SK-N-SH (cell line): ENCODE measurements at regions not wholly inside any gene's neighbourhood (a gene's known extent, or its start where the extent isn't known, plus 50 kb on each side); places are given as distances from the start of the nearest gene placed in this dataset.

Source experiments
- CTCF ChIA-PET: fragments of 300-600, 350-600 bp; formaldehyde crosslinking; extraction: SDS; loops from one replicate; lab custom pipeline; 2021; lab: Yijun Ruan, JAX
- POLR2A ChIA-PET: fragments of 350-600 bp; sonication (Branson Sonifier 250); formaldehyde crosslinking; extraction: SDS; loops from one replicate; lab custom pipeline; 2020; ENCODE audit warnings: antibody characterized with exemption, inconsistent platforms; lab: Yijun Ruan, JAX
- DNase-seq: peaks from one replicate; pipeline ENCODE4 v3.0.0; 2012
- H2AFZ ChIP-seq: fragments of 200-600 bp; sonication (generic); 2 replicates; pipeline ENCODE4 v1.8.1; 2016; ENCODE audit warnings: antibody characterized with exemption, mild to moderate bottlenecking, low read depth
- H3F3A ChIP-seq: fragments of 200-600 bp; sonication (generic); replicated peaks from 2 replicates; pipeline ENCODE3; 2016; ENCODE audit warnings: antibody characterized with exemption, mild to moderate bottlenecking; ENCODE audit not compliant: insufficient read depth
- H3K27ac ChIP-seq, 2 experiments: fragments of 200-500 bp in 1 of 2; fragments of 200-600 bp in 1 of 2; sonication (Bioruptor generic) in 1 of 2; sonication (generic), shearing (Covaris generic) in 1 of 2; 2 replicates each; pipeline versions ENCODE4 v1.5.1 to v1.6.1; 2014 to 2016; ENCODE audit warnings: low read depth in 2 of 2, inconsistent platforms in 1 of 2, low read length in 1 of 2, mild to moderate bottlenecking in 1 of 2, mixed read lengths in 1 of 2
- H3K27me3 ChIP-seq: fragments of 200-600 bp; sonication (generic), shearing (Covaris generic); 2 replicates; pipeline ENCODE4 v1.6.1; 2016; ENCODE audit warnings: mixed run types; ENCODE audit not compliant: insufficient read depth
- H3K36me3 ChIP-seq, 2 experiments: fragments of 200-500 bp in 1 of 2; fragments of 200-600 bp in 1 of 2; sonication (Bioruptor generic) in 1 of 2; sonication (generic) in 1 of 2; replicated peaks in 1 of 2; 2 replicates each; pipeline versions ENCODE3 to v1.5.1; 2014 to 2016; ENCODE audit warnings: low read length in 1 of 2, mild to moderate bottlenecking in 1 of 2; ENCODE audit not compliant: insufficient read depth in 2 of 2, control insufficient read depth in 1 of 2
- H3K4me1 ChIP-seq, 2 experiments: fragments of 200-500 bp in 1 of 2; fragments of 200-600 bp in 1 of 2; sonication (Bioruptor generic) in 1 of 2; sonication (generic), shearing (Covaris generic) in 1 of 2; 2 replicates each; pipeline versions ENCODE4 v1.5.1 to v1.6.1; 2014 to 2016; ENCODE audit warnings: low read depth in 1 of 2, low read length in 1 of 2, mixed run types in 1 of 2; ENCODE audit not compliant: insufficient read depth in 2 of 2, control insufficient read depth in 1 of 2
- H3K4me2 ChIP-seq: fragments of 200-600 bp; sonication (generic), shearing (Covaris generic); 2 replicates; pipeline ENCODE4 v1.6.1; 2017; ENCODE audit warnings: mixed run types
- H3K4me3 ChIP-seq, 2 experiments: fragments of 200-500 bp in 1 of 2; fragments of 200-600 bp in 1 of 2; sonication (Bioruptor generic) in 1 of 2; sonication (generic), shearing (Covaris generic) in 1 of 2; 2 replicates each; pipeline versions ENCODE4 v1.5.1 to v1.8.1; 2014 to 2016; ENCODE audit warnings: low read depth in 2 of 2, inconsistent platforms in 1 of 2, low read length in 1 of 2, mild to moderate bottlenecking in 1 of 2, mixed read lengths in 1 of 2, moderate library complexity in 1 of 2
- H3K79me2 ChIP-seq: fragments of 200-600 bp; sonication (generic); 2 replicates; pipeline ENCODE4 v1.8.1; 2017; ENCODE audit warnings: mild to moderate bottlenecking; ENCODE audit not compliant: insufficient read depth
- H3K9ac ChIP-seq: fragments of 200-600 bp; sonication (generic); 2 replicates; pipeline ENCODE4 v1.6.1; 2017; ENCODE audit warnings: mixed run types
- H3K9me2 ChIP-seq: fragments of 200-600 bp; sonication (generic); 2 replicates; pipeline ENCODE4 v1.6.1; 2017; ENCODE audit warnings: mixed run types
- H3K9me3 ChIP-seq: fragments of 200-600 bp; sonication (generic); 2 replicates; pipeline ENCODE4 v1.6.1; 2017; ENCODE audit warnings: mixed run types, mild to moderate bottlenecking, moderate library complexity
- H4K20me1 ChIP-seq: fragments of 200-600 bp; sonication (generic); 2 replicates; pipeline ENCODE4 v1.6.1; 2017; ENCODE audit warnings: mild to moderate bottlenecking, mixed run types; ENCODE audit not compliant: insufficient read depth
- CHD2 ChIP-seq: fragments of 150-350 bp; IDR thresholded peaks from 2 replicates; pipeline ENCODE4 v1.6.1; 2018; ENCODE audit warnings: low read length; ENCODE audit not compliant: partially characterized antibody
- FOSL2 ChIP-seq: IDR thresholded peaks from 2 replicates; pipeline ENCODE4 v1.4.0; 2012; ENCODE audit warnings: low read depth, mild to moderate bottlenecking, moderate library complexity, borderline replicate concordance
- FOXJ3 ChIP-seq: sonication (generic); formaldehyde crosslinking; IDR thresholded peaks from 2 replicates; pipeline ENCODE4 v1.5.1; 2020; ENCODE audit warnings: mild to moderate bottlenecking, missing genetic modification reagents
- FOXM1 ChIP-seq: IDR thresholded peaks from 2 replicates; pipeline ENCODE4 v1.4.0; 2012; ENCODE audit warnings: low read depth, mild to moderate bottlenecking
- MAX ChIP-seq: IDR thresholded peaks from 2 replicates; pipeline ENCODE4 v1.4.0; 2012; ENCODE audit warnings: low read depth
- MEF2A ChIP-seq: IDR thresholded peaks from 2 replicates; pipeline ENCODE4 v1.4.0; 2012; ENCODE audit warnings: low read depth, borderline replicate concordance
- MXI1 ChIP-seq: IDR thresholded peaks from 2 replicates; pipeline ENCODE4 v1.6.1; 2012; ENCODE audit warnings: mild to moderate bottlenecking, low read depth, low read length, improper control_type of control experiment
- NFIC ChIP-seq: IDR thresholded peaks from 2 replicates; pipeline ENCODE4 v1.4.0; 2012; ENCODE audit warnings: borderline replicate concordance
- POLR2AphosphoS5 ChIP-seq: IDR thresholded peaks from 2 replicates; pipeline ENCODE4 v1.6.1; 2012; ENCODE audit warnings: low read depth, low read length
- RCOR1 ChIP-seq: fragments of 150-350 bp; IDR thresholded peaks from 2 replicates; pipeline ENCODE4 v1.6.1; 2017; ENCODE audit warnings: antibody characterized with exemption, low read length
- SIN3A ChIP-seq: IDR thresholded peaks from 2 replicates; pipeline ENCODE4 v1.6.1; 2012; ENCODE audit warnings: low read depth, mild to moderate bottlenecking, low read length, moderate library complexity, borderline replicate concordance
- TAF1 ChIP-seq: IDR thresholded peaks from 2 replicates; pipeline ENCODE4 v1.6.1; 2012; ENCODE audit warnings: low read depth, mild to moderate bottlenecking, low read length, moderate library complexity, borderline replicate concordance
- TCF12 ChIP-seq: IDR thresholded peaks from 2 replicates; pipeline ENCODE4 v1.4.0; 2012
- TEAD4 ChIP-seq: IDR thresholded peaks from 2 replicates; pipeline ENCODE4 v1.4.0; 2012; ENCODE audit warnings: mild to moderate bottlenecking, borderline replicate concordance; ENCODE audit not compliant: insufficient read depth
- USF2 ChIP-seq: fragments of 150-350 bp; IDR thresholded peaks from 2 replicates; pipeline ENCODE4 v1.6.1; 2017; ENCODE audit warnings: antibody characterized with exemption, low read length, low read depth, borderline replicate concordance
- YY1 ChIP-seq: IDR thresholded peaks from 2 replicates; pipeline ENCODE4 v1.4.0; 2012; ENCODE audit warnings: low read depth, mild to moderate bottlenecking
- WGBS: methylation state at CpG from one replicate; pipeline ENCODE4 v1.1.6; 2017; ENCODE audit warnings: low lambda C conversion rate; 5-methylcytosine and 5-hydroxymethylcytosine counted together
- TF ChIP-seq, protein P1 (sequence below): IDR thresholded peaks from 2 replicates; pipeline ENCODE4 v1.4.0; 2012; ENCODE audit warnings: low read depth, borderline replicate concordance
- TF ChIP-seq, protein P2 (sequence below): fragments of 150-350 bp; IDR thresholded peaks from 2 replicates; pipeline ENCODE4 v1.6.1; 2016; ENCODE audit warnings: mild to moderate bottlenecking, low read depth, low read length
- TF ChIP-seq, protein P3 (sequence below): IDR thresholded peaks from 2 replicates; pipeline ENCODE4; 2012

GRCh38 chr3:30170681-30171438 lies 435.5 kb upstream of the TGFBR2 start:
- H3K27me3 ChIP-seq = no peaks in the 10 kb centered on the region
- CTCF ChIA-PET = interaction anchor here (1.2 to 4.7 kb wide), 2 partner anchors 27 to 28 kb away, joined by 3 to 15 read pairs; no protein-coding TSS in a partner anchor
- peaks cover 0 to 3% of the 10 kb centered on the region in 2 experiments; a peak in 2 of 4 replicates for H3K4me1 ChIP-seq
- peaks cover 4% of the 10 kb centered on the region for H3F3A ChIP-seq
- H3K79me2 ChIP-seq = no peaks in the 10 kb centered on the region
- DNase-seq = no peak
- H3K9ac ChIP-seq = no peak overlapping the region
- H3K9me3 ChIP-seq = no peaks in the 10 kb centered on the region
- no peak overlapping the region for H3K4me2 ChIP-seq
- peak overlapping the region in 1 of 2 experiments; percentile 6; a peak in 1 of 4 replicates for H3K27ac ChIP-seq
- TF ChIP-seq TAF1 = no peak
- TF ChIP-seq USF2 = no peak
- WGBS = 48% methylated on average over 2 of the region's 2 CpGs
- H3K36me3 ChIP-seq = no peaks in the 10 kb centered on the region
- no peak overlapping the region for H2AFZ ChIP-seq
- H3K4me3 ChIP-seq = no peak overlapping the region
- POLR2A ChIA-PET = no interaction called here
- no peaks in the 10 kb centered on the region for H3K9me2 ChIP-seq
- no peaks in the 10 kb centered on the region for H4K20me1 ChIP-seq

- no peaks in the 10 kb centered on the region for H4K20me1 ChIP-seq
- ChIA-PET POLR2A (no interaction called here), CTCF (no interaction called here)
- H3K9me3 ChIP-seq = no peaks in the 10 kb centered on the region
- H3K9me2 ChIP-seq = no peaks in the 10 kb centered on the region
- TF ChIP-seq MAX = no peak
- TF ChIP-seq USF2 = no peak
- no peak for TF ChIP-seq POLR2AphosphoS5
- no peak for TF ChIP-seq TAF1
- TF ChIP-seq MXI1 = no peak
- TF ChIP-seq FOXM1 = no peak
- no peak for TF ChIP-seq FOSL2
- no peak for TF ChIP-seq SIN3A
- no peak for TF ChIP-seq TEAD4
- no peak for TF ChIP-seq MEF2A
- TF ChIP-seq RCOR1 = no peak
- TF ChIP-seq TCF12 = no peak
- TF ChIP-seq NFIC = no peak
- TF ChIP-seq, protein P1, sequence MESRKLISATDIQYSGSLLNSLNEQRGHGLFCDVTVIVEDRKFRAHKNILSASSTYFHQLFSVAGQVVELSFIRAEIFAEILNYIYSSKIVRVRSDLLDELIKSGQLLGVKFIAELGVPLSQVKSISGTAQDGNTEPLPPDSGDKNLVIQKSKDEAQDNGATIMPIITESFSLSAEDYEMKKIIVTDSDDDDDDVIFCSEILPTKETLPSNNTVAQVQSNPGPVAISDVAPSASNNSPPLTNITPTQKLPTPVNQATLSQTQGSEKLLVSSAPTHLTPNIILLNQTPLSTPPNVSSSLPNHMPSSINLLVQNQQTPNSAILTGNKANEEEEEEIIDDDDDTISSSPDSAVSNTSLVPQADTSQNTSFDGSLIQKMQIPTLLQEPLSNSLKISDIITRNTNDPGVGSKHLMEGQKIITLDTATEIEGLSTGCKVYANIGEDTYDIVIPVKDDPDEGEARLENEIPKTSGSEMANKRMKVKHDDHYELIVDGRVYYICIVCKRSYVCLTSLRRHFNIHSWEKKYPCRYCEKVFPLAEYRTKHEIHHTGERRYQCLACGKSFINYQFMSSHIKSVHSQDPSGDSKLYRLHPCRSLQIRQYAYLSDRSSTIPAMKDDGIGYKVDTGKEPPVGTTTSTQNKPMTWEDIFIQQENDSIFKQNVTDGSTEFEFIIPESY = no peak
- TF ChIP-seq YY1 = no peak
- TF ChIP-seq, protein P2, sequence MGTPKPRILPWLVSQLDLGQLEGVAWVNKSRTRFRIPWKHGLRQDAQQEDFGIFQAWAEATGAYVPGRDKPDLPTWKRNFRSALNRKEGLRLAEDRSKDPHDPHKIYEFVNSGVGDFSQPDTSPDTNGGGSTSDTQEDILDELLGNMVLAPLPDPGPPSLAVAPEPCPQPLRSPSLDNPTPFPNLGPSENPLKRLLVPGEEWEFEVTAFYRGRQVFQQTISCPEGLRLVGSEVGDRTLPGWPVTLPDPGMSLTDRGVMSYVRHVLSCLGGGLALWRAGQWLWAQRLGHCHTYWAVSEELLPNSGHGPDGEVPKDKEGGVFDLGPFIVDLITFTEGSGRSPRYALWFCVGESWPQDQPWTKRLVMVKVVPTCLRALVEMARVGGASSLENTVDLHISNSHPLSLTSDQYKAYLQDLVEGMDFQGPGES = no peak
- no peak for TF ChIP-seq FOXJ3 (CRISPR knock-in tag)
- TF ChIP-seq, protein P3, sequence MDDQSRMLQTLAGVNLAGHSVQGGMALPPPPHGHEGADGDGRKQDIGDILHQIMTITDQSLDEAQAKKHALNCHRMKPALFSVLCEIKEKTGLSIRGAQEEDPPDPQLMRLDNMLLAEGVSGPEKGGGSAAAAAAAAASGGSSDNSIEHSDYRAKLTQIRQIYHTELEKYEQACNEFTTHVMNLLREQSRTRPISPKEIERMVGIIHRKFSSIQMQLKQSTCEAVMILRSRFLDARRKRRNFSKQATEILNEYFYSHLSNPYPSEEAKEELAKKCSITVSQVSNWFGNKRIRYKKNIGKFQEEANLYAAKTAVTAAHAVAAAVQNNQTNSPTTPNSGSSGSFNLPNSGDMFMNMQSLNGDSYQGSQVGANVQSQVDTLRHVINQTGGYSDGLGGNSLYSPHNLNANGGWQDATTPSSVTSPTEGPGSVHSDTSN = no peak
- TF ChIP-seq CHD2 = no peak
- H3K9ac ChIP-seq = no peak overlapping the region
- H3K4me1 ChIP-seq = no peaks in the 10 kb centered on the region; a peak in 2 of 4 replicates
- no peak overlapping the region for H2AFZ ChIP-seq
- H3K4me2 ChIP-seq = no peak overlapping the region
- no peak overlapping the region for H3K27ac ChIP-seq
- no peaks in the 10 kb centered on the region for H3K36me3 ChIP-seq
- no peak overlapping the region for H3K4me3 ChIP-seq
- no peaks in the 10 kb centered on the region for H3K27me3 ChIP-seq
- H3F3A ChIP-seq = peaks cover 4% of the 10 kb centered on the region
- H3K79me2 ChIP-seq = no peaks in the 10 kb centered on the region
- DNase-seq = no peak
These were observed 432.0 kb upstream of the TGFBR2 start for GRCh38 chr3:30174357-30174756.
